ENCODE measurements at regions not wholly inside any gene's neighbourhood (a gene's known extent, or its start where the extent isn't known, plus 50 kb on each side); places are given as distances from the start of the nearest gene placed in this dataset.

- Histone ChIP-seq H4K20me1 (ENCODE audit: insufficient read depth) (no peaks in the 10 kb centered on the region), H3K4me2 (no peak overlapping the region), H3K27me3 (ENCODE audit: insufficient read depth, low read depth) (no peaks in the 10 kb centered on the region), H3K36me3 (ENCODE audit: low read depth) (no peaks in the 10 kb centered on the region), H3F3A (ENCODE audit: insufficient read depth, low read depth) (no peaks in the 10 kb centered on the region), H3K9me2 (ENCODE audit: insufficient read depth) (no peaks in the 10 kb centered on the region), H3K27ac (no peak overlapping the region), H2AFZ (peak overlapping the region; percentile 46; the same call in 1 of the 2 replicates), H3K9me3 (ENCODE audit: insufficient read depth, low read depth) (no peaks in the 10 kb centered on the region; the same call in 1 of the 2 replicates), H3K4me3 (no peak overlapping the region), H3K79me2 (ENCODE audit: low read depth) (no peaks in the 10 kb centered on the region), H3K4me1 (replicated peaks; ENCODE audit: insufficient read depth) (peaks cover 5% of the 10 kb centered on the region; the same call in 1 of the 2 replicates)
- no TSS peak for BruUV-seq (replicated peaks)
- TF ChIP-seq CTCF (conservative IDR thresholded peaks at IDR 0.05) (no peak), EZH2 (IDR thresholded peaks at IDR 0.05; ENCODE audit: low read depth) (no peak)
- ChIA-PET CTCF (no interaction called here), POLR2A (ENCODE audit: unreplicated experiment) (no interaction called here)
- intact Hi-C loops (cut with micrococcal nuclease; ENCODE audit: unreplicated experiment) = no loop called here
- DNase-seq = no peak
Observed at GRCh38 chr7:20267482-20267881, 50.3 kb upstream of the MACC1 start.

- intact Hi-C loops (cut with micrococcal nuclease; ENCODE audit: unreplicated experiment) = no loop called here
- no peak for TF ChIP-seq CTCF (conservative IDR thresholded peaks at IDR 0.05)
- TF ChIP-seq EZH2 (IDR thresholded peaks at IDR 0.05; ENCODE audit: low read depth) = no peak
- DNase-seq = no peak
- Histone ChIP-seq H3K4me2 (no peak overlapping the region), H3K27me3 (ENCODE audit: insufficient read depth, low read depth) (no peaks in the 10 kb centered on the region), H3K27ac (no peak overlapping the region), H3F3A (ENCODE audit: insufficient read depth, low read depth) (no peaks in the 10 kb centered on the region), H3K4me3 (no peak overlapping the region), H3K79me2 (ENCODE audit: low read depth) (no peaks in the 10 kb centered on the region), H3K4me1 (replicated peaks; ENCODE audit: insufficient read depth) (peaks cover 5% of the 10 kb centered on the region; the same call in 1 of the 2 replicates), H3K9me2 (ENCODE audit: insufficient read depth) (no peaks in the 10 kb centered on the region), H3K36me3 (ENCODE audit: low read depth) (no peaks in the 10 kb centered on the region), H4K20me1 (ENCODE audit: insufficient read depth) (no peaks in the 10 kb centered on the region), H3K9me3 (ENCODE audit: insufficient read depth, low read depth) (no peaks in the 10 kb centered on the region; the same call in 1 of the 2 replicates), H2AFZ (no peak overlapping the region)
- CTCF ChIA-PET = no interaction called here
- BruUV-seq (replicated peaks) = no TSS peak
- POLR2A ChIA-PET (ENCODE audit: unreplicated experiment) = no interaction called here
Observed at GRCh38 chr7:20268824-20269223, 51.6 kb upstream of the MACC1 start.

DNA sequence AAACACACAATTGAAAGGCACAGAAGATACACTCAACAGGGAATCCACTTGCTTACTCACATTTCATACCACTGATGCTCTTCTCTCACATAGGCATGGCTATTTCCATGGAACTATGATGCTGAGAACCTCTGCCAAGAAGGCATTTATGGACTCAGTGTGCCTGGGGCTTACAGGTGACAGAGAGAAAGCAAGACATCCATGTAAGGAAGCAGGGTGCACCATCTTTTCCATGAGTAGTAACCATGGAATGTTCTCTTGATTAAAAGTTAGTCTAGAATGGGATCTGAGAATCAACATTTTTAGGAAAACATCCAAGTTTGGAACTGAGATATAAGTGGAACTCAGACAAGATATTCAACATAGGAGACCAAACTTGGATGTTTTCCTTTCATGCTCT, 52.5 kb upstream of the MACC1 start:
- no peaks in the 10 kb centered on the region for H3K9me2 ChIP-seq (ENCODE audit: insufficient read depth)
- no TSS peak for BruUV-seq (replicated peaks)
- H3K79me2 ChIP-seq (ENCODE audit: low read depth) = no peaks in the 10 kb centered on the region
- TF ChIP-seq EZH2 (IDR thresholded peaks at IDR 0.05; ENCODE audit: low read depth) = no peak
- no peak for TF ChIP-seq CTCF (conservative IDR thresholded peaks at IDR 0.05)
- no peak overlapping the region for H2AFZ ChIP-seq
- CTCF ChIA-PET = no interaction called here
- no peaks in the 10 kb centered on the region for H3F3A ChIP-seq (ENCODE audit: insufficient read depth, low read depth)
- H3K4me1 ChIP-seq (replicated peaks; ENCODE audit: insufficient read depth) = peaks cover 5% of the 10 kb centered on the region; the same call in 1 of the 2 replicates
- H3K4me3 ChIP-seq = no peak overlapping the region
- POLR2A ChIA-PET (ENCODE audit: unreplicated experiment) = no interaction called here
- H4K20me1 ChIP-seq (ENCODE audit: insufficient read depth) = no peaks in the 10 kb centered on the region
- H3K36me3 ChIP-seq (ENCODE audit: low read depth) = no peaks in the 10 kb centered on the region
- H3K9me3 ChIP-seq (ENCODE audit: insufficient read depth, low read depth) = no peaks in the 10 kb centered on the region; the same call in 1 of the 2 replicates
- H3K27ac ChIP-seq = no peak overlapping the region
- DNase-seq = no peak
- no peak overlapping the region for H3K4me2 ChIP-seq
- no peaks in the 10 kb centered on the region for H3K27me3 ChIP-seq (ENCODE audit: insufficient read depth, low read depth)
- intact Hi-C loops (cut with micrococcal nuclease; ENCODE audit: unreplicated experiment) = no loop called here
